Muscle layer of duodenum (tissue), 2 donors: ENCODE measurements at regions not wholly inside any gene's neighbourhood (a gene's known extent, or its start where the extent isn't known, plus 50 kb on each side); places are given as distances from the start of the nearest gene placed in this dataset.

Experiments used
- H3K27ac ChIP-seq: one replicate; pipeline ENCODE4 v1.7.0; 2013; ENCODE audit warnings: mild to moderate bottlenecking, low read length
- H3K27me3 ChIP-seq: one replicate; pipeline ENCODE4 v1.7.0; 2013; ENCODE audit warnings: low read depth, mild to moderate bottlenecking, control low read depth, low read length
- H3K36me3 ChIP-seq, 2 donors: one replicate each; pipeline ENCODE4 v1.7.0; 2013; ENCODE audit warnings: low read length in 2 of 2, control low read depth in 1 of 2, mild to moderate bottlenecking in 1 of 2; ENCODE audit not compliant: insufficient read depth in 2 of 2, control insufficient read depth in 1 of 2
- H3K4me1 ChIP-seq, 2 donors: one replicate each; pipeline ENCODE4 v1.7.0; 2013; ENCODE audit warnings: low read length in 2 of 2, mild to moderate bottlenecking in 2 of 2, control low read depth in 1 of 2, moderate library complexity in 1 of 2; ENCODE audit not compliant: insufficient read depth in 2 of 2, control insufficient read depth in 1 of 2
- H3K4me3 ChIP-seq, 2 donors: one replicate each; pipeline ENCODE4 v1.7.0; 2013; ENCODE audit warnings: low read length in 2 of 2, low read depth in 1 of 2, mild to moderate bottlenecking in 1 of 2
- H3K9me3 ChIP-seq, 2 donors: one replicate each; pipeline ENCODE4 v1.7.0; 2013; ENCODE audit warnings: low read length in 2 of 2, control low read depth in 1 of 2, mild to moderate bottlenecking in 1 of 2; ENCODE audit not compliant: control insufficient read depth in 1 of 2
- donor health status: healthy.

- no peaks in the 10 kb centered on the region for H3K4me1 ChIP-seq
- no peak overlapping the region for H3K27ac ChIP-seq
- H3K36me3 ChIP-seq, result no peaks in the 10 kb centered on the region
- H3K4me3 ChIP-seq, result no peak overlapping the region
- H3K27me3 ChIP-seq, result no peaks in the 10 kb centered on the region
- no peaks in the 10 kb centered on the region for H3K9me3 ChIP-seq
Measured at GRCh38 chr2:126796931-126797621, 101.6 kb upstream of the TEX51 start.

GRCh38 chr2:126797622-126798275, 100.9 kb upstream of the TEX51 start:
- Histone ChIP-seq H3K9me3 (no peaks in the 10 kb centered on the region), H3K27ac (no peak overlapping the region), H3K4me1 (no peaks in the 10 kb centered on the region), H3K4me3 (no peak overlapping the region), H3K36me3 (no peaks in the 10 kb centered on the region), H3K27me3 (no peaks in the 10 kb centered on the region)

GRCh38 chr2:126798276-126799140, 100.2 kb upstream of the TEX51 start:
- Histone ChIP-seq H3K9me3 (no peaks in the 10 kb centered on the region), H3K4me1 (no peaks in the 10 kb centered on the region), H3K36me3 (no peaks in the 10 kb centered on the region), H3K27me3 (no peaks in the 10 kb centered on the region), H3K27ac (no peak overlapping the region), H3K4me3 (no peak overlapping the region)

GRCh38 chr2:126799301-126799700, 99.4 kb upstream of the TEX51 start:
- H3K36me3 ChIP-seq, result no peaks in the 10 kb centered on the region

GRCh38 chr2:126801473-126801872, 97.2 kb upstream of the TEX51 start:
- Histone ChIP-seq H3K9me3 (no peaks in the 10 kb centered on the region), H3K27me3 (no peaks in the 10 kb centered on the region), H3K4me3 (no peak overlapping the region), H3K4me1 (no peaks in the 10 kb centered on the region), H3K36me3 (no peaks in the 10 kb centered on the region), H3K27ac (no peak overlapping the region)

More at GRCh38 chr2:126799301-126799700, 99.4 kb upstream of the TEX51 start:
- no peaks in the 10 kb centered on the region for H3K27me3 ChIP-seq
- no peak overlapping the region for H3K27ac ChIP-seq
- no peak overlapping the region for H3K4me3 ChIP-seq
- no peaks in the 10 kb centered on the region for H3K4me1 ChIP-seq
- no peaks in the 10 kb centered on the region for H3K9me3 ChIP-seq

GRCh38 chr2:126802316-126802715, 96.4 kb upstream of the TEX51 start:
- Histone ChIP-seq H3K4me3 (no peak overlapping the region), H3K4me1 (no peaks in the 10 kb centered on the region), H3K27me3 (no peaks in the 10 kb centered on the region), H3K27ac (no peak overlapping the region), H3K36me3 (no peaks in the 10 kb centered on the region), H3K9me3 (no peaks in the 10 kb centered on the region)

GRCh38 chr2:126802774-126803433, 95.8 kb upstream of the TEX51 start:
- no peaks in the 10 kb centered on the region for H3K9me3 ChIP-seq
- H3K4me1 ChIP-seq, result no peaks in the 10 kb centered on the region
- H3K4me3 ChIP-seq, result no peak overlapping the region
- no peaks in the 10 kb centered on the region for H3K27me3 ChIP-seq
- H3K27ac ChIP-seq, result no peak overlapping the region
- no peaks in the 10 kb centered on the region for H3K36me3 ChIP-seq

GRCh38 chr2:126803434-126803775, 95.3 kb upstream of the TEX51 start:
- Histone ChIP-seq H3K4me1 (no peaks in the 10 kb centered on the region), H3K4me3 (no peak overlapping the region), H3K27ac (no peak overlapping the region), H3K9me3 (no peaks in the 10 kb centered on the region), H3K27me3 (no peaks in the 10 kb centered on the region), H3K36me3 (no peaks in the 10 kb centered on the region)

- H3K27ac ChIP-seq, result no peak overlapping the region
- no peaks in the 10 kb centered on the region for H3K9me3 ChIP-seq
- no peaks in the 10 kb centered on the region for H3K27me3 ChIP-seq
- H3K36me3 ChIP-seq, result no peaks in the 10 kb centered on the region
- H3K4me3 ChIP-seq, result no peak overlapping the region
- no peaks in the 10 kb centered on the region for H3K4me1 ChIP-seq
Measured at GRCh38 chr2:126804347-126804746, 94.3 kb upstream of the TEX51 start.

GRCh38 chr2:126808929-126809328, 89.8 kb upstream of the TEX51 start:
- Histone ChIP-seq H3K27me3 (no peaks in the 10 kb centered on the region), H3K27ac (no peak overlapping the region), H3K4me3 (no peak overlapping the region), H3K36me3 (no peaks in the 10 kb centered on the region), H3K4me1 (no peaks in the 10 kb centered on the region), H3K9me3 (peaks cover 0 to 2% of the 10 kb centered on the region in 2 donors)

GRCh38 chr2:126809340-126809739, 89.3 kb upstream of the TEX51 start:
- Histone ChIP-seq H3K27me3 (no peaks in the 10 kb centered on the region), H3K9me3 (peaks cover 0 to 2% of the 10 kb centered on the region in 2 donors), H3K27ac (no peak overlapping the region), H3K4me3 (no peak overlapping the region), H3K4me1 (no peaks in the 10 kb centered on the region), H3K36me3 (no peaks in the 10 kb centered on the region)
